Activated CD4-positive, alpha-beta T cell treated with anti-CD3 and anti-CD28 coated beads, Interleukin-2, amount 10 ng/mL, durations not matched to agents 24 days and 14 days (primary cell): ENCODE measurements at regions not wholly inside any gene's neighbourhood (a gene's known extent, or its start where the extent isn't known, plus 50 kb on each side); places are given as distances from the start of the nearest gene placed in this dataset.

Experiments used
- DNase-seq: peaks from one replicate; pipeline ENCODE4 v3.0.0; 2022
- H3K27ac Mint-ChIP-seq: one replicate; pipeline ENCODE4 v1.8.0; 2022; ENCODE audit warnings: mild to moderate bottlenecking, mixed read lengths
- H3K27me3 Mint-ChIP-seq: one replicate; pipeline ENCODE4 v1.8.0; 2022; ENCODE audit warnings: mixed read lengths
- H3K36me3 Mint-ChIP-seq: one replicate; pipeline ENCODE4 v1.8.0; 2022; ENCODE audit warnings: low read depth, mild to moderate bottlenecking, mixed read lengths
- H3K4me1 Mint-ChIP-seq: one replicate; pipeline ENCODE4 v1.8.0; 2021; ENCODE audit warnings: mixed read lengths
- H3K4me3 Mint-ChIP-seq: one replicate; pipeline ENCODE4 v1.8.0; 2022; ENCODE audit warnings: mild to moderate bottlenecking, moderate library complexity, mixed read lengths
- H3K9me3 Mint-ChIP-seq: one replicate; pipeline ENCODE4 v1.8.0; 2021; ENCODE audit warnings: mixed read lengths
- intact Hi-C: fragments of 100-400 bp; cut with micrococcal nuclease; formaldehyde crosslinking; loops from one replicate; pipeline ENCODE4 v1.15.1; 2023

DNA sequence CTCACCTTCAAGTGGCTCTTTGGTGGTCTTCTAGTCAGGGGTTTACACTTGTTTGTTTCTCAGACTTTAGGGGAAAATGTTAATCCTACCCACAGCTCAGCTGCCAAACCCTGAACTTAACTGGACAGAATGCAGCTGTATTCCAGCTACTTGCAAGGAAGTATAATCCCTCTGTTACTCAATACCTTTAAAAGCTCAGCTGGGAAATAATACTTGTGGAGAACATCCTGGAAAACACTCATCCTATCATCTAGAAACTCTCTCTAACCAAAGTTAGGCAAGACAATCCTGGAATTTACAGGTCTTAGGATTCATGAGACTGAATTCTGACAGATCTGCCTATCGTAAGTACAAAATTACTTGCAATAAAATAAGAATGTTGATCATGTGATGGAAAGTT lies 404.1 kb downstream of the ADAMTS20 start:
- DNase-seq, result no peak
- H3K4me1 Mint-ChIP-seq, result no peaks in the 10 kb centered on the region
- intact Hi-C loops, result no loop called here
- H3K36me3 Mint-ChIP-seq, result no peaks in the 10 kb centered on the region
- no peak overlapping the region for H3K27ac Mint-ChIP-seq
- no peaks in the 10 kb centered on the region for H3K27me3 Mint-ChIP-seq
- no peak overlapping the region for H3K4me3 Mint-ChIP-seq
- no peaks in the 10 kb centered on the region for H3K9me3 Mint-ChIP-seq

DNA sequence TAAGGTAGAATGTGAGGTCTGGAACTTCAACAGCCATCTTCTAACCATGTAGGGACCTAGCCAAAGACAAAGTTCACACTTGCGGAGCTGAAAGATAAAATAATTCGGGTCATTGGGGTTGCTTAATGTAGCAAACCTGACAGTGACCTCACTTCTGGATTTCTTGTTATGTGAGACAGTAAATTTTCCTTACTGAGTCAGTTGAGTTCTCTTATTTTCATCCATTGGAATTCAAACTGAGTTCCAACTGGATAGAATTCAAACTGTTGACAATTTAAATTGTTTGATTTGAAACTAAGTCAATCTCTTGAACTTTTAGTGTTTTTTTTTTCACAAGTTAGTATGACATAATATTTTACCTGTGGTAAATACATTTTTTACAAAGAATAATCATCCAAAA lies 406.5 kb downstream of the ADAMTS20 start:
- Mint-ChIP-seq H3K4me3 (no peak overlapping the region), H3K9me3 (no peaks in the 10 kb centered on the region), H3K27me3 (no peaks in the 10 kb centered on the region), H3K36me3 (no peaks in the 10 kb centered on the region), H3K27ac (no peak overlapping the region), H3K4me1 (no peaks in the 10 kb centered on the region)
- intact Hi-C loops, result no loop called here
- no peak for DNase-seq

DNA sequence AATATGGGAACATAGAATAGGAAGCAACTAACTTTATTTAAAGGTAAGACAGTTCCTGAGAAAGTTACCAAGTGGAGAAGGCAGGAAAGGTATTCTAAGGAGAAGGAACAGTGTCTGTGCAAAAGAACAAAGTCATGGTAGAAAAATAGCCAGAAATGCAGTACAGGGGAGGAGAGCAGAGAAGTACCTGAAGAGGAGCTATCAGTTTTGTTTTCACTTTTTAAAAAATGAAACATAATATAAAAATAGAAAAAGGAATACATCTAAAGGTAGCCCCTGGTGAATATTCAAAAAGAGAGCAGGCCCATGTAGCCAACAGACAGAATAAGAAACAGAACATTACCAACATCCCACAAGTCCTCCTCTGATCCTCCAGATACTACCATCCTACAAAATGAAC lies 408.7 kb downstream of the ADAMTS20 start:
- intact Hi-C loops, result no loop called here

DNA sequence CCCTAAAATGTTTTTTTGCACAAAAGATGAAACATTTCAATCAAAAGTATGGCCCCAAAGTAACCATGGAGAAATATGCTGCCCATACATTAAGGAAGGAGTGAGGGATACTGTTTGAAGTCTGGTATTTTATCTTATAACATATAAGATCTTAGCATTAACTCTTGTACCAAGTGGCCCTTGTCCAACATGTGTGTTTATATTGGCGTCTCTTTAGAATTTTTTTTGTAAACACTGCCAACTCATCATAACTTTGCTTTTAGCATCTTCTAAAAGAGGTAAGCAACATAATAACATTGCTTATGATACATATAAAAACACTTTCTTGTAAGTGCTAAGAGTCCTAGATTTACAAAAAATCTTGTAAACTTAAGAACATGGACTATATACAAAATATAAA lies 419.7 kb downstream of the ADAMTS20 start:
- Mint-ChIP-seq H3K36me3 (no peaks in the 10 kb centered on the region), H3K4me3 (no peak overlapping the region), H3K4me1 (no peaks in the 10 kb centered on the region), H3K27me3 (no peaks in the 10 kb centered on the region), H3K27ac (no peak overlapping the region), H3K9me3 (no peaks in the 10 kb centered on the region)
- intact Hi-C loops, result no loop called here
- no peak for DNase-seq

More for the DNA sequence above, 408.7 kb downstream of the ADAMTS20 start:
- Mint-ChIP-seq H3K36me3 (no peaks in the 10 kb centered on the region), H3K9me3 (no peaks in the 10 kb centered on the region), H3K4me1 (no peaks in the 10 kb centered on the region), H3K4me3 (no peak overlapping the region), H3K27me3 (no peaks in the 10 kb centered on the region), H3K27ac (no peak overlapping the region)
- no peak for DNase-seq

DNA sequence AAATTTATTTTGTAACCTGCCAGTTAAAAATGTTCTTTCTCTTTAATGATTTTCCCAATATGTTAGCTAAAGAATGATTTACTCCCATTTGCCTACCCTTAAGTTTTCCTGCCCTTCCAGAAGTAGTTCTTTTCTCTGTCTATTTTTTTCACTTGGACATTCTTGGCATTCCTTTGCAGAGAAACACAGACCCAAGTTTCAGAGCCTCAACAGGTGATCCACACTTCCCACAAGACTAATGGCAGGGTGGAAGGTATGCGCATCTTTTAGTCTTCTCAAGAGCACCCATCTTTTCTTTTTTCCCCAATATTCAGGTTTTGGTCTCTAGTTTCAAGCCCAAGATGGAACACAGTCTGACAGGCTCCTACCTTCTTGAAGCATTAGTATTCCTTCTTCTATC lies 420.7 kb downstream of the ADAMTS20 start:
- intact Hi-C loops, result no loop called here
- Mint-ChIP-seq H3K36me3 (no peaks in the 10 kb centered on the region), H3K27ac (no peak overlapping the region), H3K9me3 (no peaks in the 10 kb centered on the region), H3K4me1 (no peaks in the 10 kb centered on the region), H3K4me3 (no peak overlapping the region), H3K27me3 (no peaks in the 10 kb centered on the region)
- DNase-seq, result no peak

DNA sequence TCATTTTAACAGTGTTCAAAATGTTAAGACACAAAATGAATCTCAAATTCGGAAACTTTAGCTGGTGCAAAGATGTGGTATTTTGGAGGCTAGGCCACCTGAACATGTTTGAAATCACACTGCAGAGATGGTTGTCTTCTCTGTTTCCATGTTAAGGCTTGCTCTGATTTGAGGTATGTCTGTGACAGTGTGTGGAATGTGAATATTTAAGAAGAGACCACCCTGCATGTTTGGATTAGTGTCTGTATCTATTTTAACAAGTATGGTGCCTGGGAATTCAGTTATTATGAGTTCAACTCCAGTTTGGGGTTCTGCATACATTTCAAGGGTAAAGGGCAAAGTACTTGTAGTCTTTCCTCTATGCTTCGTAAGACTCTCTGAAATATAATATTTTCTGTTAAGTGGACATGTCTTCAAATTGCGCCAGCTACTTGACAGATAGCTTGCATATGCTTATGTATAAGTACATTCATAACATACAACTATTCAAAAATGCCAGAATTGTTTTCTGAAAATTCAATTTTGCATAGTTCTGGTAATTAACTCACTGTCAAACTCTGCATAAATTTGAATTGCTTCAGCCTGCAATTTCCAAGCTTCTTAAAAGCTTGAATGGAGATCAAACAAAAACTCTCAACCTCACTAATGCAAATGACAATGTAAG lies 424.0 kb downstream of the ADAMTS20 start:
- intact Hi-C loops, result no loop called here
- no peaks in the 10 kb centered on the region for H3K27me3 Mint-ChIP-seq
- H3K4me1 Mint-ChIP-seq, result no peaks in the 10 kb centered on the region
- H3K27ac Mint-ChIP-seq, result no peak overlapping the region
- H3K4me3 Mint-ChIP-seq, result no peak overlapping the region
- H3K9me3 Mint-ChIP-seq, result no peaks in the 10 kb centered on the region
- no peaks in the 10 kb centered on the region for H3K36me3 Mint-ChIP-seq
- DNase-seq, result no peak

DNA sequence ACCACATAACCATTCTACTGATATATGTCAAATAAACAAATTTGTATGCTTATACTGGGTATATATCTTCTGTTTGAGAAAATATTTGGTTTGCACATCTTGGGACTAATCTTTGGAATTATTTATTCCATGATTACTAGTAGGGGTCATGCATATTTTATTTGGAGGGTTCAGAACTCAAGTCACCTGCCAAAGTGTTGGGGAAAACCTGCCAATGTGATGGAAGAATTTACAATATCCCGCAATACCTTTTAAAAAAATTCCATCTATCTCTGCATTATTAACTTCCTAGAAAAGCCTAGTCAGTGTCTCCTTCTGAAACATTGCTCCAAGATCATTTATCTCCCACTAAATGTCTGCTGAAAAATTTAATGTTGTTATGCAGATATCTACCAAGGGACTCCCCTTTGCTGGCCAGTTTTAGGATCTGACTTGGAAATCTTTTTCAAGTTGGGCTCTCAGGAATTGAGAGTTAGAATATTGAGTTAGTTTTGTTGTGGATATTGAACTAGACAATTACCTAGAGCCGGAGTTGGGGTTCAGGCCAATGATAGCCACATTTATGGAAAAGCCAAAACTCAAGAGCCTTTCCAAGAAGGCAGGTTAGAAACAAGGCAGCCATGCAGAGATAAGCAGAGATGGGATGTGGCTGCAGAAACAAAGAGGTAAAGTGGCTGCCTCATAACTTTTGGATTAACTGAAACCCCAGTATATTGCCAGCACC lies 425.2 kb downstream of the ADAMTS20 start:
- no peaks in the 10 kb centered on the region for H3K36me3 Mint-ChIP-seq
- H3K4me1 Mint-ChIP-seq, result no peaks in the 10 kb centered on the region
- H3K4me3 Mint-ChIP-seq, result no peak overlapping the region
- intact Hi-C loops, result no loop called here
- H3K9me3 Mint-ChIP-seq, result no peaks in the 10 kb centered on the region
- no peak for DNase-seq
- H3K27me3 Mint-ChIP-seq, result no peaks in the 10 kb centered on the region
- no peak overlapping the region for H3K27ac Mint-ChIP-seq

DNA sequence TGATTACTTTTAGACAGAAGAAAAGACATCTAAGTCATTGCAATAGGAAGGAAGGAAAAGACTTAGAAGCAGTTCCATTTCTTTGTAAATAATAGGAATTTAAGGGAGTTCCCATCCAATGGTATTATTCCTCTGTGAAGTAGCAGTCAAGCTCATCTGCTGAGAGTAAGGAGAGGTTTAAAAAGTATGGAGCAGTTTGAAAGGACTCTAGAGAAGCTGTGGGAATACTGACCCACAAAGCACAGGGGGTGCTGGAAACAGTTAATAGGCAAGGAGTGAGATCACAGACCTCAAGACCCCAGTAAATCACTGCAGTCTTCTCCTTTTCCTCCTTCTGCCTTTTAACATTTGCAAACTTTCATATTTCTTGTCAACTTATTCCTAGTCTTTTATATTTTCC lies 428.5 kb downstream of the ADAMTS20 start:
- H3K27ac Mint-ChIP-seq, result no peak overlapping the region
- no peak for DNase-seq
- H3K36me3 Mint-ChIP-seq, result no peaks in the 10 kb centered on the region
- no peak overlapping the region for H3K4me3 Mint-ChIP-seq
- H3K9me3 Mint-ChIP-seq, result no peaks in the 10 kb centered on the region
- no peaks in the 10 kb centered on the region for H3K4me1 Mint-ChIP-seq
- no peaks in the 10 kb centered on the region for H3K27me3 Mint-ChIP-seq
- intact Hi-C loops, result no loop called here

DNA sequence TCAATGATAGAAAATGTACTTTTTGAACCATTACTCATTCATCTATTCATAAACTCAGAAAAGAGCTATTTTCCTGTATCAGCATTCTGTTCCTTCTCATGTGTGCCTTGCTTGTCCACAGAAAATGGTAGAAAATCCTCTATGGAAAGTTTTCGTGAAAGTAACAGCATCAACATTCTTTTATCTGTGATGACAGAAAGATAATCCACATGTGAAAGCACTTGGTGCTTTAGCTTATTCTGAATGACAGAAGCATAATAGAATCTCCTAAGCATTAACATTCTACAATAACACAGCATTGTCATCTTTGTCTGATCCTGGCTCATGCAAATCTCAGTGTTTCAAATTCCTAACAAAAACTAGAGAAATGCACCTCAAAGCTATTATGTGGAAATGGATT lies 431.9 kb downstream of the ADAMTS20 start:
- H3K4me3 Mint-ChIP-seq, result no peak overlapping the region
- no peaks in the 10 kb centered on the region for H3K4me1 Mint-ChIP-seq
- intact Hi-C loops, result no loop called here
- no peaks in the 10 kb centered on the region for H3K9me3 Mint-ChIP-seq
- no peaks in the 10 kb centered on the region for H3K36me3 Mint-ChIP-seq
- H3K27ac Mint-ChIP-seq, result no peak overlapping the region
- DNase-seq, result no peak
- H3K27me3 Mint-ChIP-seq, result no peaks in the 10 kb centered on the region

DNA sequence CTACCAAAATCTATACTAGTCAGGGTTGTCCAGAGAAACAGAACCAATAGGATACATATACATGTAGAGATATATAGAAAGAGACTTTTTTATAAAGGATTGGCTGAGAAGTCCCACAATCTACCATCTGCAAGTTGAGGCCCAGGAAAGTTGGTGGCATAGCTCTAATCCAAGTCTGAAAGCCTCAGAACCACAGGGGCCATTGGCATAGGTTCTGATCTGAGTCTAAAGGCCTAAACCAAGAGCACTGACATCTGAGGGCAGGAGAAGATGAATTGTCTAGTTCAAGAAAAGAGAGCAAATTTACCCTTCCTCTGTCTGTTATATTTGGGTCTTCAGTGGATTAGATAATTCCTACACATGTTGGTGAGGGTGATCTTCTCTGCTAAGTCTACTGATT lies 433.1 kb downstream of the ADAMTS20 start:
- Mint-ChIP-seq H3K9me3 (no peaks in the 10 kb centered on the region), H3K27me3 (no peaks in the 10 kb centered on the region), H3K36me3 (no peaks in the 10 kb centered on the region), H3K4me3 (no peak overlapping the region), H3K27ac (no peak overlapping the region), H3K4me1 (no peaks in the 10 kb centered on the region)
- DNase-seq, result no peak
- intact Hi-C loops, result no loop called here

DNA sequence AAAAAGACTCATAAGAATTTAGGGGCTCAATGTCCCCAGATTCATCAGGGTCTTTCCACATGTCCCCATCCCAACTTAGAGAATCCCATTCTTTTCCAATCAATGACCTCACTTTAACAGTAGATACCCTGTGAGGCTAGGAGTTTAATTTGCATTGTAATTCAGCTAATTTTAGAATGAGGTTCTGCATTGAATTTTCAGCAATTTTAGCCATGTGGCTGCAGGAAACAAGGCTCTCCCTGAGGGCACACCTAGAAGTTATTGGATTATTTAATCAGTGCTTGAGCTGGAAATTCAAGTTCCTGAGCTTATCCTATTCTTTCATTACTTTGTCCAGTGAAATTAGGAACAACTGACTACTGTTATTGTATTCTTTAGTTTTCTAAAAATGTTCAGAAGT lies 433.8 kb downstream of the ADAMTS20 start:
- H3K27ac Mint-ChIP-seq, result no peak overlapping the region
- H3K4me1 Mint-ChIP-seq, result no peaks in the 10 kb centered on the region
- no peaks in the 10 kb centered on the region for H3K9me3 Mint-ChIP-seq
- DNase-seq, result no peak
- no peaks in the 10 kb centered on the region for H3K36me3 Mint-ChIP-seq
- intact Hi-C loops, result no loop called here
- no peak overlapping the region for H3K4me3 Mint-ChIP-seq
- H3K27me3 Mint-ChIP-seq, result no peaks in the 10 kb centered on the region

DNA sequence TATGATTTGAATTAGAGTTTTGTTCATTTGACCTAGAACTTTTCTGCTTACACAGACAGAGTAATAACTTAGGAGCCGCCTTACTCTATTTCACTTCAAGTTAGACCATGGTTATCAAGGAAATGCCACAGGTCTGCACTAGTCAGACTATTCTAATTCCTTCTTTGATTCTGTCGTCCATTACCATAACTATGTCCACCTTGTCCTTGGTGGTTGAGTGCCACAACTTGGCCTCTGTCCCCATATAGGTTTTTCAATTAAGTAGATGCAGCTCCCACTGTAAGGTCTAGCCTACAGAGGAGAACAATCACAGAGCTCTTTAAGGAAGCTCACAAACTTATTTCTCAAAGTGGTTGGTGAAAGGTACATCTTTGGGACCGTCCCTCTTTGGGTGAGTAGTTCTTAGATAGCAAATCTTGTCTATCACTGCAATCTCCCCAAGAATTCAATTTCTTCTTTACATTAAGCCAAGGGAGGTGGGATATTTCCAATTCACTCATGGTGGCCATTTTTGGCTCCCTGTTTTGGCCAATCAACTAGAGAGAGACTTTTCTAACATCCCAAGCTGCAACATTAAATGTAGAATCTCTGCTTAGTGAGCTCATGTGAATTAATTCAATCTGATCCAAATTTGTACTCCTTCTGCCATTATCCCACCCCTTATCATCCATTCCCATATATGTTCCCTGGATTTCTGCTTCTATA lies 434.6 kb downstream of the ADAMTS20 start:
- no peaks in the 10 kb centered on the region for H3K9me3 Mint-ChIP-seq
- H3K4me1 Mint-ChIP-seq, result no peaks in the 10 kb centered on the region
- intact Hi-C loops, result no loop called here
- H3K27ac Mint-ChIP-seq, result no peak overlapping the region
- DNase-seq, result no peak
- H3K27me3 Mint-ChIP-seq, result no peaks in the 10 kb centered on the region
- no peaks in the 10 kb centered on the region for H3K36me3 Mint-ChIP-seq
- H3K4me3 Mint-ChIP-seq, result no peak overlapping the region

DNA sequence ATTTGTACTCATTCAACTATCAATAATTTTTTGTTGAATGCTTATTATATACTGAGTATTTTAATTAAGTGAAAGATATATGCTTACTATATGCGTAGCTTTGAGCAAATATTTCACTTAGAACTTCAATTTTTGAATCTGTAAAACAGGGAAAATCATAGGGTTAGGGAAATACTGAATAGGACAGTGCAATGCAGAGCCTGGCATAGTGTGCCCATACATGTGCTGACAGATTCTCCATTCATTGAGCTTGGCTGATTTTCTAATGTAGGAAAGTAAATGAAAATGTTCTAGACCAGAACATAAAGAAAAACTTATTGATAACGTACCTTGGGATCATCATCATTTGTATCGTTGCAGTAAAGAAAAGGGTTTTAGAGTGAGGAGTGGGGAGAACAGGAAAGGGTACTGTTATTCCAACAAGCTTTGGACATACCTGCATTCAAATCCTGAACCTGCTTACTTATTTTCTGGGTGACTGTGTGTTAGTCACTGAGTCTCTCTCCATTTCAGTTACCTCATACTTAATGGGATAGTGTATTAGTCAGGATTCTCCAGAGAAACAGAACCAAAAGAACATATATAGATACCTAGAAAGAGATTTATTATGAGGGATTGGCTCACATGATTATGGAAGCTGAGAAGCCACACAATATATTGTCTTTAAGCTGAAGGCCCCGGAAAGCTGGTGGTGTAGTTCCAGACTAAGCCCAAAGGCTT lies 436.4 kb downstream of the ADAMTS20 start:
- Mint-ChIP-seq H3K27me3 (no peaks in the 10 kb centered on the region), H3K27ac (no peak overlapping the region), H3K36me3 (no peaks in the 10 kb centered on the region), H3K4me1 (no peaks in the 10 kb centered on the region), H3K9me3 (no peaks in the 10 kb centered on the region), H3K4me3 (no peak overlapping the region)
- no peak for DNase-seq
- intact Hi-C loops, result no loop called here

DNA sequence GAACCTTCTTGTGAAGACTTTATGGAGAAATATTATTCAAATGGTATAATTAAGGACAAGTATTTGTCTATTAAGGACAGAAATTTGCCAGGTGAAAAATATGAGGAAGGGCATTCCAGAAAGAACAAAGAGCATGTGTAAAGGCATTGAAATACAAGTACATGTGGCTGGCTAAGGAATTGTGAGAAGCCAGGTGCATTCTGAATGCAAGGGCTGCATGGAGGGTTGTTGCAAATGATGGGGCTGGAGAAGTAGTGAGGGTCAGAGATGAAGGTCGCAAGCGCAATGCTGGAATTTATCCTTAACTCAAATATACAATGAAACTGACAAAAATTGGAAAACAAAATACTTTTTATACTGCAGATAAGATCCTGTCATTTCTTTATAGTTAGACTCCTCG lies 437.7 kb downstream of the ADAMTS20 start:
- intact Hi-C loops, result no loop called here
- no peaks in the 10 kb centered on the region for H3K4me1 Mint-ChIP-seq
- H3K9me3 Mint-ChIP-seq, result peaks cover 10% of the 10 kb centered on the region
- no peak overlapping the region for H3K27ac Mint-ChIP-seq
- DNase-seq, result no peak
- no peak overlapping the region for H3K4me3 Mint-ChIP-seq
- H3K27me3 Mint-ChIP-seq, result no peaks in the 10 kb centered on the region
- H3K36me3 Mint-ChIP-seq, result no peaks in the 10 kb centered on the region
